ENCODE measurements at regions not wholly inside any gene's neighbourhood (a gene's known extent, or its start where the extent isn't known, plus 50 kb on each side); places are given as distances from the start of the nearest gene placed in this dataset.

GRCh38 chr15:35141743-35142471 lies 56.8 kb upstream of the NANOGP8 start:
- TF ChIP-seq CTCF (IDR thresholded peaks at IDR 0.05) (no peak), POLR2A (IDR thresholded peaks at IDR 0.05; ENCODE audit: low read length) (no peak), RFX5 (IDR thresholded peaks at IDR 0.05) (no peak), BHLHE40 (IDR thresholded peaks at IDR 0.05; ENCODE audit: low read depth, low read length) (no peak), JUN (IDR thresholded peaks at IDR 0.05) (no peak), CEBPB (IDR thresholded peaks at IDR 0.05) (peak; percentile 40 to 56; a peak in 2 of 4 replicates), EP300 (IDR thresholded peaks at IDR 0.05) (no peak), PBX3 (IDR thresholded peaks at IDR 0.05) (no peak), HOXA7 (CRISPR knock-in tag; IDR thresholded peaks at IDR 0.05) (no peak), RNF2 (IDR thresholded peaks at IDR 0.05; ENCODE audit: borderline replicate concordance, low read depth) (no peak), GATA3 (IDR thresholded peaks at IDR 0.05; ENCODE audit: borderline replicate concordance) (no peak)
